H9 (cell line): ENCODE measurements at regions not wholly inside any gene's neighbourhood (a gene's known extent, or its start where the extent isn't known, plus 50 kb on each side); places are given as distances from the start of the nearest gene placed in this dataset.
A peak's percentile ranks its signal among the peaks of the same experiment; 100 is the strongest.

Experiments used
- DNase-seq: peaks from one replicate; pipeline ENCODE4 v3.0.0-alpha.2; 2017
- H2AFZ ChIP-seq: one replicate; pipeline ENCODE4 v1.6.1; 2013; ENCODE audit warnings: mild to moderate bottlenecking, low read length, control low read depth, moderate library complexity
- H2AK5ac ChIP-seq: 2 replicates; pipeline ENCODE4 v1.6.1; 2013; ENCODE audit warnings: low read length, control low read depth, mixed read lengths; ENCODE audit not compliant: insufficient read length
- H2BK120ac ChIP-seq: one replicate; pipeline ENCODE4 v1.6.1; 2013; ENCODE audit warnings: low read depth, mild to moderate bottlenecking, low read length, control low read depth, inconsistent platforms; ENCODE audit not compliant: poor library complexity, severe bottlenecking
- H2BK12ac ChIP-seq: 2 replicates; pipeline ENCODE4 v1.6.1; 2013; ENCODE audit warnings: low read length, control low read depth, mixed read lengths, low read depth; ENCODE audit not compliant: insufficient read length
- H2BK15ac ChIP-seq: 2 replicates; pipeline ENCODE4 v1.6.1; 2013; ENCODE audit warnings: low read depth, low read length, control low read depth
- H2BK20ac ChIP-seq: one replicate; pipeline ENCODE4 v1.6.1; 2013; ENCODE audit warnings: low read depth, mild to moderate bottlenecking, low read length, control low read depth, inconsistent platforms; ENCODE audit not compliant: poor library complexity, severe bottlenecking
- H2BK5ac ChIP-seq: 2 replicates; pipeline ENCODE4 v1.6.1; 2013; ENCODE audit warnings: low read length, control low read depth, mixed read lengths; ENCODE audit not compliant: insufficient read length
- H3K14ac ChIP-seq: 2 replicates; pipeline ENCODE4 v1.6.1; 2013; ENCODE audit warnings: low read length, control low read depth; ENCODE audit not compliant: insufficient read depth
- H3K18ac ChIP-seq: 2 replicates; pipeline ENCODE4 v1.6.1; 2013; ENCODE audit warnings: low read depth, mild to moderate bottlenecking, mixed read lengths, low read length, control low read depth; ENCODE audit not compliant: insufficient read length
- H3K23ac ChIP-seq: 2 replicates; pipeline ENCODE4 v1.6.1; 2013; ENCODE audit warnings: low read length, control low read depth, mixed read lengths, low read depth; ENCODE audit not compliant: insufficient read length
- H3K23me2 ChIP-seq: 2 replicates; pipeline ENCODE4 v1.6.1; 2013; ENCODE audit warnings: low read depth, mild to moderate bottlenecking, mixed read lengths, low read length, control low read depth; ENCODE audit not compliant: insufficient read length, poor library complexity, severe bottlenecking
- H3K27ac ChIP-seq: 2 replicates; pipeline ENCODE4 v1.5.1; 2013; ENCODE audit warnings: low read length, control low read depth, mixed read lengths, low read depth; ENCODE audit not compliant: insufficient read length
- H3K27me3 ChIP-seq: 2 replicates; pipeline ENCODE4 v1.6.1; 2013; ENCODE audit warnings: low read length, control low read depth, inconsistent platforms; ENCODE audit not compliant: insufficient read depth
- H3K4ac ChIP-seq: 2 replicates; pipeline ENCODE4 v1.6.1; 2013; ENCODE audit warnings: low read depth, mild to moderate bottlenecking, control low read depth, inconsistent platforms, low read length, moderate library complexity
- H3K4me1 ChIP-seq: 2 replicates; pipeline ENCODE4 v1.6.1; 2013; ENCODE audit warnings: low read length, control low read depth, inconsistent platforms; ENCODE audit not compliant: insufficient read depth
- H3K4me2 ChIP-seq: 2 replicates; pipeline ENCODE4 v1.6.1; 2013; ENCODE audit warnings: low read length, control low read depth, mixed read lengths; ENCODE audit not compliant: insufficient read length, insufficient read depth
- H3K56ac ChIP-seq: 2 replicates; pipeline ENCODE4 v1.6.1; 2013; ENCODE audit warnings: low read depth, mild to moderate bottlenecking, mixed read lengths, low read length, control low read depth; ENCODE audit not compliant: insufficient read length
- H3K79me1 ChIP-seq: 2 replicates; pipeline ENCODE4 v1.6.1; 2013; ENCODE audit warnings: low read depth, mild to moderate bottlenecking, moderate library complexity, low read length, control low read depth, inconsistent platforms; ENCODE audit not compliant: insufficient read depth, poor library complexity, severe bottlenecking
- H3K79me2 ChIP-seq: 2 replicates; pipeline ENCODE4 v1.6.1; 2013; ENCODE audit warnings: low read length, control low read depth, inconsistent platforms; ENCODE audit not compliant: insufficient read depth
- H3K9ac ChIP-seq: 2 replicates; pipeline ENCODE4 v1.6.1; 2013; ENCODE audit warnings: low read length, control low read depth, mixed read lengths; ENCODE audit not compliant: insufficient read length; ENCODE audit errors: extremely low read depth
- H3K9me3 ChIP-seq: one replicate; pipeline ENCODE4 v1.6.1; 2013; ENCODE audit warnings: low read depth, low read length, inconsistent platforms; ENCODE audit not compliant: control insufficient read depth
- H3T11ph ChIP-seq: one replicate; pipeline ENCODE4 v1.6.1; 2013; ENCODE audit warnings: mild to moderate bottlenecking, low read length, control low read depth, inconsistent platforms
- H4K20me1 ChIP-seq: one replicate; pipeline ENCODE4 v1.6.1; 2013; ENCODE audit not compliant: control insufficient read depth, insufficient read length, insufficient read depth
- H4K5ac ChIP-seq: 2 replicates; pipeline ENCODE4 v1.6.1; 2013; ENCODE audit warnings: low read depth, mild to moderate bottlenecking, mixed read lengths, low read length, control low read depth; ENCODE audit not compliant: insufficient read length
- H4K8ac ChIP-seq: replicated peaks from 2 replicates; pipeline ENCODE4 v1.6.1; 2013; ENCODE audit warnings: low read length, control low read depth, mixed read lengths, low read depth; ENCODE audit not compliant: insufficient read length
- H4K91ac ChIP-seq: 2 replicates; pipeline ENCODE4 v1.6.1; 2013; ENCODE audit warnings: low read depth, mild to moderate bottlenecking, moderate library complexity, mixed read lengths, low read length, control low read depth; ENCODE audit not compliant: insufficient read length
- H3K27ac Mint-ChIP-seq, 3 experiments: 2 replicates in 2 of 3; 3 replicates in 1 of 3; pipeline ENCODE4 v1.8.0; 2020 to 2021; ENCODE audit warnings: mixed read lengths in 3 of 3, mild to moderate bottlenecking in 1 of 3, moderate library complexity in 1 of 3
- H3K27me3 Mint-ChIP-seq: 2 replicates; pipeline ENCODE4 v1.8.0; 2021; ENCODE audit warnings: low read depth, mild to moderate bottlenecking, moderate library complexity, mixed read lengths
- H3K36me3 Mint-ChIP-seq, 3 experiments: 2 replicates in 2 of 3; 3 replicates in 1 of 3; pipeline ENCODE4 v1.8.0; 2020 to 2021; ENCODE audit warnings: low read depth in 3 of 3, mixed read lengths in 3 of 3; ENCODE audit not compliant: insufficient read depth in 1 of 3
- H3K4me1 Mint-ChIP-seq, 2 experiments: 2 replicates each; pipeline ENCODE4 v1.8.0; 2020; ENCODE audit warnings: mixed read lengths in 2 of 2
- H3K4me3 Mint-ChIP-seq, 2 experiments: 2 replicates in 1 of 2; 3 replicates in 1 of 2; pipeline ENCODE4 v1.8.0; 2020 to 2021; ENCODE audit warnings: mild to moderate bottlenecking in 2 of 2, mixed read lengths in 2 of 2, moderate library complexity in 1 of 2
- H3K9me3 Mint-ChIP-seq, 2 experiments: 2 replicates in 1 of 2; 3 replicates in 1 of 2; pipeline ENCODE4 v1.8.0; 2020; ENCODE audit warnings: mild to moderate bottlenecking in 2 of 2, mixed read lengths in 2 of 2, moderate library complexity in 1 of 2
- WGBS: extraction: QIAGEN DNeasy Blood & Tissue Kit; methylation state at CpG from one replicate; pipeline ENCODE4 v1.1.7; 2013; ENCODE audit warnings: missing lambda C conversion rate, low lambda C conversion rate, mixed read lengths; ENCODE audit not compliant: insufficient read length; ENCODE audit errors: extremely low coverage; 5-methylcytosine and 5-hydroxymethylcytosine counted together
- TF ChIP-seq, protein P1 (sequence below): fragments of 200-600 bp; sonication (generic); conservative IDR thresholded peaks from 3 replicates; pipeline ENCODE4 v1.8.0; 2021; ENCODE audit warnings: antibody characterized with exemption, mild to moderate bottlenecking

DNA sequence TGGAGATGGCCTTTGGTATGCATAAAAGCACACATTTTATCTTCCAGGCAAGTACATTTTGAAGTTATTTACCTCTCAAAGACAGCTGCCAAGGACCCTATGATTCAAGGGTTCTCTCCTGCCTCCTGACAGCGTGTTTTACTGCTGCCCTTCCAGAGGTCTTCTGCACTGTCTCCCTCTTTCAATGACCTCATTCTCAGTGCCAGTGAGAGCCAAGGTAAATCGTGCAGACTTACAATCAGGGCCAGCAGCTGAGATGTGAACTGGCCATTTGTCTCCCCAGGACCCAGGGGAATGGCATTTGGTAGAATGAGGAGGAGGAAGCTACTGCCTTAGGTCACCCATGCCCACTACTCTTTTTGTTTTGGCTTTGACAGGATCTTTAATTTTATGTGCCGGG lies 84.2 kb upstream of the FGGY start:
- Histone ChIP-seq H2BK20ac (no peak overlapping the region), H3K4me1 (no peaks in the 10 kb centered on the region), H2BK15ac (no peak overlapping the region), H3K18ac (no peak overlapping the region), H3K79me2 (no peaks in the 10 kb centered on the region), H3K4me2 (no peak overlapping the region), H2BK120ac (no peak overlapping the region), H4K5ac (no peak overlapping the region), H3K9ac (no peak overlapping the region), H4K91ac (no peak overlapping the region), H3K4ac (no peak overlapping the region), H4K20me1 (no peaks in the 10 kb centered on the region), H3K27ac (no peak overlapping the region), H2AFZ (no peak overlapping the region), H3K23ac (no peak overlapping the region), H3K79me1 (no peaks in the 10 kb centered on the region), H3K9me3 (no peaks in the 10 kb centered on the region), H2BK12ac (no peak overlapping the region), H3K27me3 (no peaks in the 10 kb centered on the region), H3K23me2 (no peaks in the 10 kb centered on the region), H3K56ac (no peak overlapping the region), H3T11ph (no peak overlapping the region), H4K8ac (no peak overlapping the region), H2AK5ac (no peak overlapping the region), H2BK5ac (no peak overlapping the region), H3K14ac (no peak overlapping the region)
- Mint-ChIP-seq H3K27ac (0 out of 7 replicates have a peak overlapping the region, but pooled peaks of 1 of the 3 experiments have one; percentile 46), H3K4me1 (no peaks in the 10 kb centered on the region), H3K4me3 (no peak overlapping the region), H3K36me3 (peaks cover 11 to 18% (median 13%) of the 10 kb centered on the region in 3 experiments), H3K27me3 (no peaks in the 10 kb centered on the region), H3K9me3 (peaks cover 25 to 32% of the 10 kb centered on the region in 2 experiments)
- WGBS = no CpG with 5 or more reads among the region's 3 CpGs
- no peak for DNase-seq
- TF ChIP-seq, protein P1, sequence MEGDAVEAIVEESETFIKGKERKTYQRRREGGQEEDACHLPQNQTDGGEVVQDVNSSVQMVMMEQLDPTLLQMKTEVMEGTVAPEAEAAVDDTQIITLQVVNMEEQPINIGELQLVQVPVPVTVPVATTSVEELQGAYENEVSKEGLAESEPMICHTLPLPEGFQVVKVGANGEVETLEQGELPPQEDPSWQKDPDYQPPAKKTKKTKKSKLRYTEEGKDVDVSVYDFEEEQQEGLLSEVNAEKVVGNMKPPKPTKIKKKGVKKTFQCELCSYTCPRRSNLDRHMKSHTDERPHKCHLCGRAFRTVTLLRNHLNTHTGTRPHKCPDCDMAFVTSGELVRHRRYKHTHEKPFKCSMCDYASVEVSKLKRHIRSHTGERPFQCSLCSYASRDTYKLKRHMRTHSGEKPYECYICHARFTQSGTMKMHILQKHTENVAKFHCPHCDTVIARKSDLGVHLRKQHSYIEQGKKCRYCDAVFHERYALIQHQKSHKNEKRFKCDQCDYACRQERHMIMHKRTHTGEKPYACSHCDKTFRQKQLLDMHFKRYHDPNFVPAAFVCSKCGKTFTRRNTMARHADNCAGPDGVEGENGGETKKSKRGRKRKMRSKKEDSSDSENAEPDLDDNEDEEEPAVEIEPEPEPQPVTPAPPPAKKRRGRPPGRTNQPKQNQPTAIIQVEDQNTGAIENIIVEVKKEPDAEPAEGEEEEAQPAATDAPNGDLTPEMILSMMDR = no peak
